HT-29 (cell line): ENCODE measurements at regions not wholly inside any gene's neighbourhood (a gene's known extent, or its start where the extent isn't known, plus 50 kb on each side); places are given as distances from the start of the nearest gene placed in this dataset.
"Not testable (repeated sequence)": the region's sequence is repeated elsewhere in the genome, so short reads cannot be mapped to it uniquely, and the experiment has no call there.

Experiments
- DNase-seq: peaks from one replicate; pipeline ENCODE4 v3.0.0-alpha.2; 2015; ENCODE audit warnings: low spot score

GRCh38 chr21:14321042-14321441, 61.9 kb downstream of the HSPA13 start:
- no peak for DNase-seq

DNA sequence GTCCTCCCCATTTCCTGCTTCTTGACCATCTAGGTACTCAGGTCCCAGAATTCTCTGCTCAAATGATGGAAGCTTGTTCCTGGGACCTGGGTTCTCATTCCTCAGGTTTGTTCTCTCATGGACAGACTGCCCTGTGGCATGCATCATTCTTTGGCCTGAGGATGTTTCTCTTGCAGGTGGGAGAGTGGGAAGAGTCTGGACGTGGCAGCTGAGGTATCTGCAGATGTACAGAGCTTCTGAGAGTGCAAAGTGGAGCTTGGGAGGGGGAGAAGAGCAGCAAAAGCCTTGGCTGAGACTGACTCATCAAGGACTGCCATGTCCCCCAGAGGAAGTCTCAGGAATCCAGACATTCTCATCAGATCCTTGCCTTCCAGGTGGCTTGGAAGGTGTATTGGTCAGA, 63.1 kb downstream of the HSPA13 start:
- no peak for DNase-seq

- DNase-seq, result no peak
Observed at GRCh38 chr21:14318578-14318977, 64.4 kb downstream of the HSPA13 start.

- no peak for DNase-seq
Observed at GRCh38 chr21:14317507-14317906, 65.4 kb downstream of the HSPA13 start.

GRCh38 chr21:14313300-14313699, 69.6 kb downstream of the HSPA13 start:
- DNase-seq, result no peak

DNA sequence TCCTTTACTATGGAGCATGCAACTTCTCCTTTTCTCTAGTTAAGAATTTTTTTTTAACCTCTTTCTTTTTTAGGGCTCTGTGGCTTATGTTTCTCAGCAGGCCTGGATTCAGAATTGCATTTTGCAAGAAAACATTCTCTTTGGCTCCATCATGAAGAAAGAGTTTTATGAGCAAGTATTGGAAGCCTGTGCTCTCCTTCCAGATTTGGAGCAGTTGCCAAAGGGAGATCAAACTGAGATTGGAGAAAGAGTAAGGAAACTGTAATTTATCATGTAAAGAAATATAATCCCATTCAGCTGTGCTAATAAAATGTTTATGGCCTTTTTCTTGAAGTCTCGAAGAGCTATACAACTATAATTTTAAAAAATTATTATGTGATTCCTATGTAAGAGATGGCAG, 70.1 kb downstream of the HSPA13 start:
- DNase-seq, result no peak

- DNase-seq, result no peak
Observed at GRCh38 chr21:14308234-14308633, 74.7 kb downstream of the HSPA13 start.

DNA sequence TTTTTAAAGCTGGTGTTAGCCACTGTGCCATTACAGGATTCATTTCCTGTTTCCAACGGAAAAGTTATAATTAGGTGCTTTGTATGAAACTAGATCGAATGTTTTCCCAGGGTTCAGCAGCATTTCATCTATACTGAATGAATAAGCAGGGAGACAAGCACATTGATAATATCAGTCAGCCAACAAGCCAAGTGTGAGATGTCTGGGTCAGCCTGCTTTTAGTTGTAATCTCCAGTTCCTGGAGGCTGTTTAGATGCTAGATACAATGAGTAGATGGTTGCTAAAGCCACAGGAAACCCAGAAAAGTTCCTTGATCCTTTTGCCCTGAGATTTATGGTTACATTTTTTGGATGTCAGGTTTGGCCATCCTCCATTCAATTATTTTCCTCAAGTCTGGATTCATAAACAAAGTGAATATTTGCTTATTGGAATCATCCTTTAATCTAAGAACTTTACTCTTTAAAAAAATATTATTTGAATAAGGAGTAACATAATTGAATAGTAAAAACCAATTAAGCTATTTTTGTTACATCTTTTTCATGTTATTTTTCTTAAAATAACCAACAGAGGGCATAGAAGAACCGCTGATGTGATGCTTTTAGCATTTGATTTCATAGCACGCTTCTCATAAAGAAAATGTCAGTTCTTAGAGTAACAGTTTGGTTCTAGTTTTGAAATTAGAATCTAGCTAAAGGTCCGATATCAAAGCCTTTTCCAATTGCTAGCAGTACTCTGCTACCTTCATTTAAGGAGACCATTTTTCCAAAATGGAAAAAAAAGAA, 76.6 kb downstream of the HSPA13 start:
- DNase-seq, result peak; percentile 8

DNA sequence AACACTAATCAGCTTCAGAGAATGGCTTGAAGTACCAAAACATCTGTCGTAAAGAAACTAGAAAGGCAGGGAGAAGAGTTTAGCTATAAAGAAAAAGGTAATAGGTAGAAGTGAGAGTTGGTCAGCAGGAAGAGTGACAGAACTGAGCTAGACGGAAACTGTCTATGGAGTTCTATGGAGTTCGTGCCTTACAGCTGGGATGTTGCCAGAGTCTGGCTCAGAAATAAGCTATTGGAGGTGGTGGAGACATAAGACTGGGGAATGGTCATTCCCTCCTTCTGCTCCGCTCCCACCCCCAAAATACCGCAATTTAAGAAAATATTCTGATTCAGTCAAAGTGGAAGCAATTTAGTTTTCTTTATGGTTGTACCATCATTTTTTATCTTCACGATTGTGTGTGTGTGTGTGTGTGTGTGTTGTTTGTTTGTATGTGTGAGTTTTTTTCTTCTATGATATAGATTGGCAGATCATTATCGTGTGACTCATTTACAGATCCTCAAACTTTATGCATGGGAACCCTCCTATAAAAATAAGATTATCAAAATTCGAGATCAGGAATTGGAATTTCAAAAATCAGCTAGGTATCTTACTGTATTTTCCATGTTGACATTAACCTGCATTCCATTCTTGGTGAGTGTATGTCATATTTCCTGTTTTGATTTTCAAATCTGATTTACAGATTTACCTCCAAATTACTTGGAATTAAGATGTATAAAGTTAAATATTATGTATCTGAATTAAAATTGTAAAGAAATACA, 79.0 kb downstream of the HSPA13 start:
- no peak for DNase-seq

DNA sequence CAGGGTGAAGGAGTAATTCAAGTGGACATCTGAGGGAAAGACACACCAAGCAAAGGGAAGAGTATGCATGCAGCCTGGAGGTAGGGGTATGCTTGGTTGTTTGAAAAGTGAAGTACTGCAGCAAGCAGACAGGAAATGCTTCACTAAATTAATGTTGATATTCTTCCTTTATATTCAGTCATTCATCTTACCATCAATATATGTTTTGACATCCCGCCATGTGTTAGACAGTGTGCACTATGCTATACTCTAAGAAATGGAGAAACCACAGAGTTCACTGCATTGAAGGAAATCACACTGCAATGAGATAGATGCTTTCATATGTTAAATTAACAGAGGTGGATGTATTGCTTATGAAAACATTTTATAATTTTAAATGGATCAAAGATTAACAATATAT, 82.9 kb downstream of the HSPA13 start:
- no peak for DNase-seq

DNA sequence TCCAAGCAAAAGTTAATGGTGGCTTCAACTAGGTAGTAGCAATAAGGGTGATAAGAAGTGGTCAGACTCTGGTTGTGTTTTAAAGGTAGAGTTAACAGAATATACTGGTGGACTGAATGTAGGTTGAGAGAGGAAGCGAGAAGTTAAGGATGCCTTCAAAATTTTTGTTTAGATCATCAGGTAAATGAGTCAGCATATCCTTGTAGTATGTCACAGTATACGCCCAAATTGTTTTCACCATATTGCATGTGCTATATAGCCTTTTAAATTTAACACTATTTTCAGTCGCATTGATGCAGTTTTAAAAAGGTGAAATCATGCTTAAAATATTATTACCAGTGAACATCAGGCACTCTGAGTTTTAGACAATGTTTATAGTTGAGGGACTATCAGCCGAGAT, 74.6 kb downstream of the RBM11 start:
- no peak for DNase-seq

DNA sequence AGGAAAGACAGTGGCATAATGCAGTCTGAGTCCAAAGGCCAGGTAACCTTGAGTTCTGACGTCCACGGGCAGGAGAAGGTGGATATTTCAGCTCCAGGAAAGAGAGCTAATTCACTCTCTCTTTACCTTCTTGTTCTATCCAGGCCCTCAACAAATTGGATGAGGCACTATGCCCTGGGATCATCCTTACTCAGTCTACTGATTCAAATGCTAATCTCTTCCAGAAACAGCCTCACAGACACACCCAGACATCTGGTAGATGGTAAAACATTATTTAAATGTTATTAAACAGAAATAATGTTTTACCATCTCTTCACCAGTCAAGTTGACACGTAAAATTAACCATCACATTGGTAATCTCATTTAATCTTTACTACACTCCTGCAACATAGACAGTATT, 73.0 kb downstream of the RBM11 start:
- no peak for DNase-seq

- DNase-seq, result no peak
Observed at GRCh38 chr21:14285147-14285761, 69.3 kb downstream of the RBM11 start.

GRCh38 chr21:14284481-14284880, 68.5 kb downstream of the RBM11 start:
- no peak for DNase-seq

- not testable (repeated sequence) for DNase-seq
Observed at GRCh38 chr21:14281188-14281900, 65.4 kb downstream of the RBM11 start.
